GM18868 (cell line): ENCODE measurements at regions not wholly inside any gene's neighbourhood (a gene's known extent, or its start where the extent isn't known, plus 50 kb on each side); places are given as distances from the start of the nearest gene placed in this dataset.
"Not testable (repeated sequence)": the region's sequence is repeated elsewhere in the genome, so short reads cannot be mapped to it uniquely, and the experiment has no call there.

ENCODE experiments used
- ATAC-seq: cut with Tn5 transposase; IDR thresholded peaks from one replicate; pipeline ENCODE4 v1.9.1; 2021; ENCODE audit warnings: mild to moderate bottlenecking, moderate library complexity; ENCODE audit not compliant: unreplicated experiment

DNA sequence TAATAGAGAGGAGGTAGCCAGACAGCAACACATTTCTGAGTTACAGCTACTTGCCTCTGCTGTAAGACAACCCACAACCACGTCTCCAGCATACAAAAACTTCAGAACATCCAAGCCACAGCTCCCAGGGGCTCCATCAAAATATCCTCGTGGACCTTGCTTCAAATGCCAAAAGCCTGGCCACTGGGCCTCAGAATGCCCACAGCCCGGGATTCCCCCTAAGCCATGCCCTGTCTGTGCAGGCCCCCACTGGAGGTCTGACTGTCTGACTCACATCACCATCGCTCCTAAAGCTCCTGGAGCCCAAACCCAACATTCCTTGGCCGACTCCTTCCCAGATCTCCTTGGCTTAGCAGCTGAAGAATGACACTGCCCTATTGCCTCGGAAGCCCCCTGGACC, 186.6 kb upstream of the MAGEB16 start:
- not testable (repeated sequence) for ATAC-seq

DNA sequence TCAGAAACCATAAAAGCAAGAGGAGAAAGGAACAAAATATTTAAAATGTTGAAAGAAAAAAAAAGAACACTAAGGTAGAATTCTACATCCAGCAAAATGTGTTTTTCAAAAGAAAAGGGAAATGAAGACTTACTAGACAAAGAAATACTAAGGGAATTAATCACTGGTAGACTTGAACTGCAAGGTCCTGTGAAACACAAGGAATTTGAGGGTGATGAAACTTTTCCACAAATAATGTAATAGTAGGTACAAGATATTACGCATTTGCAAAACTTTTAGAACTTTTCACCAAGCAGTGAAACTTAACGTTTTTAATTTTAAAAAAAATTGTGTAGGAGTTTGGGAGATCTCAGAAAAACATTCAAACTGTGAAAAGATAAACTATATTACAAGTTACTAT, 180.3 kb upstream of the MAGEB16 start:
- no peak for ATAC-seq

GRCh38 chrX:35622040-35622439, 176.1 kb upstream of the MAGEB16 start:
- no peak for ATAC-seq

DNA sequence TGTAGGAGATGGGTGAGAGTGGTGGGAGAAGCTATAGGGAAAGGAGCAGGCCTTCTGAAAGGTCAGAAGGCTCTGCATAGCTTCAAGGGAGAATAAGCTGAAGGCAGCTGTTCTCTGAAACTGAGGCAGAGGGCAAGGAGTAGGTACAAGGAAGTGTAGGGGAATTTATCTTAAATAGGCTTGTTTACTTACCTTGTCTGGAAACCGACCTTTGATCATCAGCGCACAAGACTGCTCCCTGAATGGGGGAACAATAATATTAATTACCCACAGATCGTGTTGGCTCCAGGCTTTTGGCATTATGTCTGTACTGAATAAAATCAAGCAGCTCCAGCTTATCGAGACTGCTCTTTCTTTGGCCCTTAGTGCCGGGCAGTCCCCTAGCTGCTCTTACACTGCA, 175.5 kb upstream of the MAGEB16 start:
- no peak for ATAC-seq

GRCh38 chrX:35625714-35626113, 172.4 kb upstream of the MAGEB16 start:
- ATAC-seq = no peak

- ATAC-seq = no peak
Observed at GRCh38 chrX:35626124-35626523, 172.0 kb upstream of the MAGEB16 start.

- not testable (repeated sequence) for ATAC-seq
Observed at GRCh38 chrX:35635971-35636370, 162.2 kb upstream of the MAGEB16 start.

- no peak for ATAC-seq
Observed at GRCh38 chrX:35664833-35665232, 133.3 kb upstream of the MAGEB16 start.

- no peak for ATAC-seq
Observed at GRCh38 chrX:35665311-35665710, 132.8 kb upstream of the MAGEB16 start.

GRCh38 chrX:35670889-35671288, 127.3 kb upstream of the MAGEB16 start:
- no peak for ATAC-seq

- no peak for ATAC-seq
Observed at GRCh38 chrX:35675151-35675550, 123.0 kb upstream of the MAGEB16 start.

GRCh38 chrX:35680940-35681346, 117.2 kb upstream of the MAGEB16 start:
- no peak for ATAC-seq

DNA sequence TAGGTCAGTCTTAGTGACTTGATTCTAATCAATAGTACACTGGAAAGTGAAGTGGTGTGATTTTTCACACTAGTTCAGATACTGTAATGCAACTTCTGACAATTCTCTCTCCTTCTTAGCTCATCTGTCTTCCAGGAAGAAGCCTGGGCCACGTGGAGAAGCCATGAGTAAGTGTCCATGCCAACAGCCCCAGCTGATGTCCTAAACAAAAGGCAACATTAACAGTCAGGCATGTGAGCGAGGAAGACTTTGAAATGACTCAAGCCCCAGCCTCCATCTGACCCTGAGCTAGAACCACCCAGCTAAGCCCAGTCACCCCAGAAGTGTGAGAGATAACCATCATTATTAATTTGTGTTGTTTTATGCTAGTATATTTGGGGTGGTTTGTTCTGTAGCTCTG, 115.7 kb upstream of the MAGEB16 start:
- ATAC-seq = no peak

DNA sequence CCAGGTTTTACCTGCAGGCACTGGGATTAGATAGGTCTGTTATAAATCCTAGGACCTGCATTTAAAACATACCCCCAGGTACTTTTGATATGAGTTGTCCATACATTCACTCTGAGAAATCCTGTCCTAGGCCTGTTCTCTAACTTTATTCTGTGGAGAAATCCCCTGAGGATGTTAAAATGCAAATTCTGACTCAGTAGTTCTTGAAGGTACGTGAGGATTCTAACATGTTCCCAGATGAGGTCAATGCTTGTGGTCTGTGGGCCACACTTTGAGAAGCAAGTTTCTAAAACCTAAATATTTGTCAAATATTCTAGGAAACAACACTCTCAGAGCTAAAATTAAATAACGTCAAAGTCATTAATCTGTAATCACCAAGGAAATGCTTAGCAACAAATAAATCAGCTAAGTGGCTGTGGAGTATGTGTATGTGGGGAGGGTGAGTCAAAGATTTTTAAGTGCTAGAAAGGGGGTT, 101.3 kb upstream of the MAGEB16 start:
- ATAC-seq = peak; percentile 78

DNA sequence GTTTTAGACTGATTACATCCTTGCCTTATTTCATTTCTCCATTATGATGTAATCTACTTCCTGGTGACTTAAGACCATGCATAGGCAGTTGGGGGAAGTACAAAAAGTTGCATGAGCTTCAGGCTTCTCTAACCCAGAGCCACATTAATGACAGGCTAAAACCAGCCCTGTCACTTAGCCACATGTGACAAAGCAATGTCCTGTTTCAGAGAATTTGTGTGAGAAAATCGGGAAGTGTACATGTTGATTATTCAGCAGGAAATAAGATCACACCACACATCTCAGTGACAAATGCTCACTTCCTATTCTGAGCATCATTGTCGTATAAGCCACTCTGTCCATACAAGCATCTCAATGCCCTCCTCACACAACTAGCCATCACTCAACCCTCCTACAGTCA, 98.5 kb upstream of the MAGEB16 start:
- ATAC-seq = peak; percentile 51

DNA sequence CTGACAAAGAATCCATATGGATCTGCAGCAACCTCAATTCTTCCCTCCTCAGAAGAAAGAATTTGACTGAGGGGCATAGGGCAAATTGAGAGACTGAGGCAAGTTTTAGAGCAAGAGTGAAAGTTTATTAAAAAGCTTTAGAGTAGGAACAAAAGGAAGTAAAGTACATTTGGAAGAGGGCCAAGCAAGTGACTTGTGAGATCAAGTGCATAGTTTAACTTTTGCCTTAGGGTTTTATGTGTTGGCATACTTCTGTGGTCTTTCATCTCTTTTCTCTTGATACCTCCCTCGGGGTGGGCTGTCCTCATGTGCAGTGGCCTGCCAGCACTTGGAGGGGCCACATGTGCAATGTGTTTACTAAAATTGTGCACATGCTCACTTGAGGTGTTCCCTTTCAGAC, 98.0 kb upstream of the MAGEB16 start:
- ATAC-seq = no peak

- no peak for ATAC-seq
Observed at GRCh38 chrX:35711281-35711680, 86.9 kb upstream of the MAGEB16 start.

DNA sequence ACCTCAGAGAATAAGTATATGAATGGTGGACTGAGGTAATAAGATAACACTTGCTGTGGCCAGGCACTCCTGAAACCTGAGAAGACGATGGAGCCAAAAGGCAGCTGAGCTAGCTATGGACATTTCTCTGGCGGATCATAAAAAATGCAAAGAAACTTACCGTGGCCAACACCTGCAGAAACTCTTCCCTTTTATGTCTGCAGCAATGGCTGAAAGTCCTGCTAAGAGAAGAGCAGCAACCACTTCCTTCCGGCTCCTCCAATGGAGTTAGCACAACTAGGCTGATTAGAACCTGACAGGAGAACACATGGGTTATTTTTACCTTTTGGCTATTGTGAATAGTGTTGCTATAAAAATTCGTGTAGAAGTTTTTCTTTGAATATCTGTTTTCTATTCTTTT, 76.0 kb upstream of the MAGEB16 start:
- ATAC-seq = no peak

- ATAC-seq = no peak
Observed at GRCh38 chrX:35726176-35726575, 72.0 kb upstream of the MAGEB16 start.

GRCh38 chrX:35728481-35728880, 69.7 kb upstream of the MAGEB16 start:
- no peak for ATAC-seq

DNA sequence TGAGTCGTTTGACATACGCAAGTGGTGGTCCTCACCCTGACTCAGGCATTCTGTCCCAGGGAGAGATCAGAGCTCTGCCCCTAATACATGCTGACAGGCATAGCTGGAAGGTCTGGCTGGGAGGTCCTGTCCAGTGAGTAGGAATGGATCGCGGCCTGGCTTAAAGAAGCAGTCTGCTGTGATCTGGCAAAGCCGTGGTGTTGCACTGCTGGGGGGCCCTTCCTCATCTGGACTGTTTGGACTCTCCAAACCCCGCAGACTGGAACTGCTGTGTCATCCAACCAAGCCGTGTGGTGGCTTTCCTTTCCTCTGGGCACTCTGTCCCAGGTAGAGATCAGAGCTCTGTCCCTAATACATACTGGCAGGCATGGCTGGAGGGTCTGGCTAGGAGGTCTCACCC, 64.3 kb upstream of the MAGEB16 start:
- no peak for ATAC-seq

- no peak for ATAC-seq
Observed at GRCh38 chrX:35741142-35741541, 57.0 kb upstream of the MAGEB16 start.

- no peak for ATAC-seq
Observed at GRCh38 chrX:35743331-35743730, 54.8 kb upstream of the MAGEB16 start.
